Mesendoderm (in vitro differentiated cells): ENCODE measurements at regions not wholly inside any gene's neighbourhood (a gene's known extent, or its start where the extent isn't known, plus 50 kb on each side); places are given as distances from the start of the nearest gene placed in this dataset.
A peak's percentile ranks its signal among the peaks of the same experiment; 100 is the strongest.

ENCODE experiments used
- DNase-seq: peaks from one replicate; pipeline ENCODE4 v3.0.0; 2013
- H2AK5ac ChIP-seq: 2 replicates; pipeline ENCODE4 v1.6.1; 2013; ENCODE audit warnings: low read length, inconsistent platforms
- H2BK120ac ChIP-seq: 2 replicates; pipeline ENCODE4 v1.6.1; 2013; ENCODE audit warnings: low read depth, mild to moderate bottlenecking, low read length, moderate library complexity, mixed read lengths
- H2BK15ac ChIP-seq: replicated peaks from 2 replicates; pipeline ENCODE4 v1.6.1; 2013; ENCODE audit warnings: low read depth, mild to moderate bottlenecking, moderate library complexity
- H2BK5ac ChIP-seq: 2 replicates; pipeline ENCODE4 v1.6.1; 2013; ENCODE audit warnings: low read length, inconsistent platforms
- H3K18ac ChIP-seq: 2 replicates; pipeline ENCODE4 v1.6.1; 2013; ENCODE audit warnings: mild to moderate bottlenecking, low read length, mixed read lengths
- H3K23ac ChIP-seq: one replicate; pipeline ENCODE4 v1.6.1; 2013; ENCODE audit warnings: low read length
- H3K27ac ChIP-seq: 2 replicates; pipeline ENCODE4 v1.5.1; 2013; ENCODE audit warnings: low read depth, mild to moderate bottlenecking, inconsistent platforms, low read length, moderate library complexity
- H3K27me3 ChIP-seq: 2 replicates; pipeline ENCODE4 v1.6.1; 2013; ENCODE audit warnings: low read length, control low read depth, mild to moderate bottlenecking, inconsistent platforms; ENCODE audit not compliant: insufficient read depth, poor library complexity
- H3K36me3 ChIP-seq: 2 replicates; pipeline ENCODE4 v1.6.1; 2013; ENCODE audit warnings: low read length, inconsistent platforms; ENCODE audit not compliant: control insufficient read depth, insufficient read depth
- H3K4ac ChIP-seq: one replicate; pipeline ENCODE4 v1.6.1; 2013; ENCODE audit warnings: low read depth, mild to moderate bottlenecking, low read length, moderate library complexity
- H3K4me1 ChIP-seq: 2 replicates; pipeline ENCODE4 v1.6.1; 2013; ENCODE audit warnings: low read depth, low read length, inconsistent platforms; ENCODE audit not compliant: control insufficient read depth
- H3K4me2 ChIP-seq: 2 replicates; pipeline ENCODE4 v1.6.1; 2013; ENCODE audit warnings: low read length
- H3K4me3 ChIP-seq: 2 replicates; pipeline ENCODE4 v1.5.1; 2013; ENCODE audit warnings: mild to moderate bottlenecking, low read length
- H3K56ac ChIP-seq: one replicate; pipeline ENCODE4 v1.6.1; 2013; ENCODE audit warnings: low read length
- H3K79me1 ChIP-seq: 2 replicates; pipeline ENCODE4 v1.6.1; 2013; ENCODE audit warnings: low read length, inconsistent platforms
- H3K79me2 ChIP-seq: 2 replicates; pipeline ENCODE4 v1.6.1; 2013; ENCODE audit warnings: mild to moderate bottlenecking, low read length; ENCODE audit not compliant: control insufficient read depth, insufficient read depth
- H3K9ac ChIP-seq: 2 replicates; pipeline ENCODE4 v1.6.1; 2013; ENCODE audit warnings: low read length, inconsistent platforms
- H4K5ac ChIP-seq: one replicate; pipeline ENCODE4 v1.6.1; 2013; ENCODE audit warnings: low read length
- H4K8ac ChIP-seq: one replicate; pipeline ENCODE4 v1.6.1; 2013; ENCODE audit warnings: low read depth, mild to moderate bottlenecking, control low read depth, low read length, moderate library complexity
- WGBS: extraction: QIAGEN DNeasy Blood & Tissue Kit; methylation state at CpG from one replicate; pipeline ENCODE4 v1.1.7; 2013; ENCODE audit warnings: low lambda C conversion rate, missing lambda C conversion rate; ENCODE audit not compliant: insufficient coverage; ENCODE audit errors: extremely low coverage; 5-methylcytosine and 5-hydroxymethylcytosine counted together

DNA sequence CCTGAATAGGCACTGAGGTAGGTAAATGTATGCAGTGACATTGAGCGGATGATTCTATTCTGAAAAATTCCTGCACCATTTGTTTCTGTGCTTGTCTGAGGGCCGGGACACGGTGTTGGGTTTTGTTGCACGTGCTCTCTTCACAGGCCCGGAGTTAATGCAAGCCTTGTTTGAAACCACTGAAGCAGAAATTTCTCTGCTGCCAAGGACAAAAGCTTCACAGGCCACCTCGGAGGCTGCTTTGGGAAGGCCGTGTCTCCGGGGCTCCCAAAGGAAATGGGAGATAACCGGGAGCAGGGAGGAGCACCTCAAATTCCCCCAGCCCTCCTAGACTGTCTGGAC is 179.4 kb downstream of the OPA1 start:
- Histone ChIP-seq H2AK5ac (no peak overlapping the region), H3K9ac (no peak overlapping the region), H3K4ac (no peak overlapping the region), H3K18ac (no peak overlapping the region), H2BK5ac (no peak overlapping the region), H4K5ac (no peak overlapping the region), H3K4me3 (no peak overlapping the region), H3K79me1 (no peaks in the 10 kb centered on the region), H3K56ac (no peak overlapping the region), H3K4me2 (no peak overlapping the region), H3K36me3 (no peaks in the 10 kb centered on the region), H2BK15ac (no peak overlapping the region), H2BK120ac (no peak overlapping the region), H3K27ac (no peak overlapping the region), H3K4me1 (peaks cover 12% of the 10 kb centered on the region), H3K23ac (no peak overlapping the region), H4K8ac (no peak overlapping the region), H3K27me3 (no peaks in the 10 kb centered on the region), H3K79me2 (no peaks in the 10 kb centered on the region)
- no CpG with 5 or more reads among the region's 9 CpGs for WGBS
- no peak for DNase-seq

DNA sequence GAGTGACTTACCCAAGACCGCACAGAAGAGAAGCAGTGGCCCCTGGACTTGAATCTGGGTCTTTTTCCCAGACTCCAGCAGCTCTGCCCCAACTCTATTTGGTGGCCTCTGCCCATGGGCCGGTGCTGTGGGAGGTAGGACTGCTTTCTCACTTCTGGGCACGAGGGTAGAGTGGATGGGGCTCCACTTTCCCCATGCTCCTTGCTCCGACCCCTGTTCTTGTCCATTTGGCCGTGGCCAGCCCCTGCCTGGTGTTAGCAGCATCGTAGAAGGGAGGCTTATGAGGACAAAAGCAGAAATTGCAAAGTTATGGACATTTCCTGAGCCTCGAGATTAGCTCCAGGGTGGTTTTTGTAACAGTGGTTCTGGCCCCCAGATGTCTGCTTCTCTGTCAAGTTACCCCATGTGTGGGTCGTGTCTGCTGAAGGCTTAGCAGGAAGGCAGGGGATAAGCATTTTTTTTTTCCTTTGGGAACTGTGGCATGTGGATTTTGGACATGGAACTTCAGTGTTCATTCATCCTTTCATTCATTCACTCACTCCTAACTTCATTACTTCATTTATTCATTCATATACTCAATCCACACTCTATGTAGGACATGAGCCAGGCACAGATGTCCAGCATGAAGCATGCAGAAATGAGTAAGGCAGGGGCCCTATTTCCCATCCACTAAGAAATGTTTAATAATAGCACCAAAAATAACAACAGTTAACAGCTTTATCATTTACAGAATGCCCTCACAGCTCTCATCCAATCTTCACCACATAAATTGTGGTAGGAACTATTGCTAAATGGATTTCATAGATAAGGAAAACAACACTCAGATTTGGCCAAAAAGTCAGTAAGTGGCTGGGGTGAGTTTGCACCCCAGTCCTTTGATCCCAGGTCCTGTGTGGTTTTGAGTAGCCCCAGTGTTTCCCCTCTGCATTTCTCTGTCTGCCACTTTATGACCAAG is 180.5 kb downstream of the OPA1 start:
- no peaks in the 10 kb centered on the region for H3K27me3 ChIP-seq
- H4K8ac ChIP-seq: no peak overlapping the region
- H4K5ac ChIP-seq: no peak overlapping the region
- H3K56ac ChIP-seq: no peak overlapping the region
- WGBS: no CpG with 5 or more reads among the region's 8 CpGs
- no peak overlapping the region for H3K4ac ChIP-seq
- no peak overlapping the region for H3K27ac ChIP-seq
- no peak overlapping the region for H3K4me2 ChIP-seq
- no peak overlapping the region for H3K4me3 ChIP-seq
- no peak overlapping the region for H2BK120ac ChIP-seq
- no peak overlapping the region for H2BK5ac ChIP-seq
- H3K18ac ChIP-seq: peak overlapping the region; percentile 25
- no peak overlapping the region for H3K9ac ChIP-seq
- no peak overlapping the region for H2AK5ac ChIP-seq
- no peak overlapping the region for H2BK15ac ChIP-seq
- H3K4me1 ChIP-seq: peaks cover 14% of the 10 kb centered on the region
- DNase-seq: no peak
- no peaks in the 10 kb centered on the region for H3K36me3 ChIP-seq
- no peaks in the 10 kb centered on the region for H3K79me2 ChIP-seq
- H3K79me1 ChIP-seq: no peaks in the 10 kb centered on the region
- H3K23ac ChIP-seq: no peak overlapping the region

DNA sequence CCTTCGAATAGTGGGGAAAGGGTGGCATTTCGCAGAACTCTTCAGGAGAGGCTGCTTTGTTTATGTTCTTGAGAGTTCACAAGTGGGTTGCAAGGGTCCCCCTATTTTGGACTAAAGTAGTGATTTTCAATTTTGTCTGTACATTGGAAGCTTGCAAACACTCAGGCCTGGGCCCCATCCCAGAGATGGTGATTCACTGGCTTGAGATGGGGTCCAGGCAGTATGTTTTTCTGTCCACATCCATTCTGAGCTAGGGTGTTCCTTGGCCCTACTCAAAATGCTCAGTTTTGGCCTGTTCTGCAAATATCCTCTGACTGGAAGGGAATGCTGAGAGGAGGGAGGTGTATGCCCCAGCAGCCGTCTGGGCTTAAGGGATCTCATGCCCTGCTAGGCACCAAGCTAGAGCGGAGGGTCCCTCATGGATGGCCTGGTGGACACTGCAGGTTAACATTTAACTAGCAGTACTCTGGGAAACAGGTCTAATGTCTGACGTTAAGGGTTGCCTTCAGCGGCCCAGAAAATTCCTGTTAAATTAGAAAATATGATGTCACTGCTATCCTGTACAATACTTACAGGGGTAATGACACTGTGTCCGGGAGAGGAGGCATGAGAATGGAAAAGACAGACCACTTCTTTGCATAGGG is 181.4 kb downstream of the OPA1 start:
- WGBS: no CpG with 5 or more reads among the region's 7 CpGs
- Histone ChIP-seq H3K4ac (no peak overlapping the region), H3K36me3 (no peaks in the 10 kb centered on the region), H3K23ac (no peak overlapping the region), H2AK5ac (no peak overlapping the region), H2BK5ac (no peak overlapping the region), H2BK120ac (no peak overlapping the region), H3K27me3 (no peaks in the 10 kb centered on the region), H4K5ac (no peak overlapping the region), H3K56ac (no peak overlapping the region), H3K27ac (no peak overlapping the region), H3K4me2 (no peak overlapping the region), H3K4me3 (no peak overlapping the region), H4K8ac (no peak overlapping the region), H3K18ac (no peak overlapping the region), H2BK15ac (no peak overlapping the region), H3K4me1 (peaks cover 14% of the 10 kb centered on the region), H3K79me1 (no peaks in the 10 kb centered on the region), H3K79me2 (no peaks in the 10 kb centered on the region), H3K9ac (no peak overlapping the region)
- no peak for DNase-seq

GRCh38 chr3:193774916-193775285 is 181.9 kb downstream of the OPA1 start:
- H3K9ac ChIP-seq: no peak overlapping the region
- no peak overlapping the region for H3K23ac ChIP-seq
- no peaks in the 10 kb centered on the region for H3K79me2 ChIP-seq
- peaks cover 14% of the 10 kb centered on the region for H3K4me1 ChIP-seq
- H3K18ac ChIP-seq: no peak overlapping the region
- no peak overlapping the region for H3K4me3 ChIP-seq
- no peak overlapping the region for H3K27ac ChIP-seq
- no peak overlapping the region for H4K8ac ChIP-seq
- no peak overlapping the region for H2AK5ac ChIP-seq
- H3K4me2 ChIP-seq: no peak overlapping the region
- no peak overlapping the region for H3K56ac ChIP-seq
- DNase-seq: no peak
- no peak overlapping the region for H2BK5ac ChIP-seq
- H4K5ac ChIP-seq: no peak overlapping the region
- H2BK120ac ChIP-seq: no peak overlapping the region
- H3K36me3 ChIP-seq: no peaks in the 10 kb centered on the region
- no peak overlapping the region for H3K4ac ChIP-seq
- no peaks in the 10 kb centered on the region for H3K79me1 ChIP-seq
- H2BK15ac ChIP-seq: no peak overlapping the region
- H3K27me3 ChIP-seq: no peaks in the 10 kb centered on the region
- WGBS: no CpG with 5 or more reads among the region's 6 CpGs

GRCh38 chr3:193775421-193776077 is 182.5 kb downstream of the OPA1 start:
- WGBS: no CpG with 5 or more reads among the region's 11 CpGs
- Histone ChIP-seq H3K4me3 (no peak overlapping the region), H3K56ac (peak overlapping the region; percentile 35), H3K27me3 (no peaks in the 10 kb centered on the region), H3K4ac (no peak overlapping the region), H2BK5ac (no peak overlapping the region), H3K36me3 (no peaks in the 10 kb centered on the region), H4K5ac (no peak overlapping the region), H3K27ac (no peak overlapping the region), H3K4me2 (no peak overlapping the region), H2BK15ac (no peak overlapping the region), H4K8ac (no peak overlapping the region), H3K23ac (no peak overlapping the region), H3K18ac (peak overlapping the region; percentile 18), H3K9ac (no peak overlapping the region), H3K79me1 (no peaks in the 10 kb centered on the region), H2AK5ac (no peak overlapping the region), H2BK120ac (no peak overlapping the region), H3K79me2 (no peaks in the 10 kb centered on the region), H3K4me1 (peaks cover 16% of the 10 kb centered on the region)
- DNase-seq: peak; percentile 56
